ENCODE measurements at regions not wholly inside any gene's neighbourhood (a gene's known extent, or its start where the extent isn't known, plus 50 kb on each side); places are given as distances from the start of the nearest gene placed in this dataset.

GRCh38 chr14:55944757-55945156, 173.5 kb upstream of the PELI2 start:
- TF ChIP-seq CTCF (IDR thresholded peaks at IDR 0.05; ENCODE audit: low read depth, low read length, missing input control) (no peak), NR2F2 (IDR thresholded peaks at IDR 0.05) (no peak), TAF1 (conservative IDR thresholded peaks at IDR 0.05) (no peak), EGR1 (IDR thresholded peaks at IDR 0.05; ENCODE audit: low read depth in 2 of 2) (no peak), RXRA (IDR thresholded peaks at IDR 0.05) (no peak), ATF3 (IDR thresholded peaks at IDR 0.05) (no peak), JUND (IDR thresholded peaks at IDR 0.05) (no peak), MAX (IDR thresholded peaks at IDR 0.05) (no peak), RAD21 (IDR thresholded peaks at IDR 0.05) (no peak), YY1 (IDR thresholded peaks at IDR 0.05) (no peak), REST (IDR thresholded peaks at IDR 0.05) (no peak), ZBTB33 (IDR thresholded peaks at IDR 0.05) (no peak), FOXA1 (IDR thresholded peaks at IDR 0.05) (no peak)

Data from liver (tissue), 3 donors.